ENCODE measurements at regions not wholly inside any gene's neighbourhood (a gene's known extent, or its start where the extent isn't known, plus 50 kb on each side); places are given as distances from the start of the nearest gene placed in this dataset.
"Not testable (repeated sequence)": the region's sequence is repeated elsewhere in the genome, so short reads cannot be mapped to it uniquely, and the experiment has no call there.

GRCh38 chr11:126149759-126150625 lies 61.5 kb downstream of the RPUSD4 start:
- no peak for DNase-seq

DNA sequence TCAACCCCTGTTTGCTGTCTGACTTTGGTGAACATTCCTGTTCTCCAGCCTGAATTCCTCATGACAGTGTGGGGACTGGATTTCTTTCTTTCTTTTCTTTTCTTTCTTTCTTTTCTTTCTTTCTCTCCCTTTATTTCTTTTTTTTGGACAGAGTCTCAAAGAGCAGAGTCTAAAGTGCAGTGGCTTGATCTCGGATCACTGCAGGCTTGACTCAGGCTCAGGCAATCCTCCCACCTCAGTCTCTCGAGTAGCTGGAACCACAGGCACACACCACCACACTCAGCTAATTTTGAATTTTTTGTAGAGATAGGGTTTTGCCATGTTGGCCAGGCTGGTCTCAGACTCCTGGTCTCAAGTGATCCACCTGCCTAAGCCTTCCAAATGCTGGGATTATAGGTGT lies 63.1 kb downstream of the RPUSD4 start:
- DNase-seq = no peak

GRCh38 chr11:126147208-126148111 lies 64.0 kb downstream of the RPUSD4 start:
- no peak for DNase-seq

GRCh38 chr11:126146454-126147192 lies 64.8 kb downstream of the RPUSD4 start:
- no peak for DNase-seq

- no peak for DNase-seq
These were observed 65.5 kb downstream of the RPUSD4 start for GRCh38 chr11:126145954-126146353.

DNA sequence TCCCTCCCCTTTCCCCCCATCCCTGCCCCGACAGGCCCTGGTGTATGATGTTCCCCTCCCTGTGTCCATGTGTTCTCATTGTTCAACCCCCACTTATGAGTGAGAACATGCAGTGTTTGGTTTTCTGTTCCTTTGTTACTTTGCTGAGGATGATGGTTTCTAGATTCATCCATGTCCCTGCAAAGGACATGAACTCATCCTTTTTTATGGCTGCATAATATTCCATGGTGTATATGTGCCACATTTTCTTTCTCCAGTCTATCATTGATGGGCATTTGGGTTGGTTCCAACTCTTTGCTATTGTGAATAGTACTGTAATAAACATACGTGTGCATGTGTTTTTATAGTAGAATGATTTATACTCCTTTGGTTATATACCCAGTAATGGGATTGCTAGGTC lies 68.0 kb downstream of the RPUSD4 start:
- not testable (repeated sequence) for DNase-seq

- no peak for DNase-seq
These were observed 70.5 kb downstream of the RPUSD4 start for GRCh38 chr11:126140926-126141280.

- DNase-seq = no peak
These were observed 71.1 kb downstream of the RPUSD4 start for GRCh38 chr11:126140201-126140925.

DNA sequence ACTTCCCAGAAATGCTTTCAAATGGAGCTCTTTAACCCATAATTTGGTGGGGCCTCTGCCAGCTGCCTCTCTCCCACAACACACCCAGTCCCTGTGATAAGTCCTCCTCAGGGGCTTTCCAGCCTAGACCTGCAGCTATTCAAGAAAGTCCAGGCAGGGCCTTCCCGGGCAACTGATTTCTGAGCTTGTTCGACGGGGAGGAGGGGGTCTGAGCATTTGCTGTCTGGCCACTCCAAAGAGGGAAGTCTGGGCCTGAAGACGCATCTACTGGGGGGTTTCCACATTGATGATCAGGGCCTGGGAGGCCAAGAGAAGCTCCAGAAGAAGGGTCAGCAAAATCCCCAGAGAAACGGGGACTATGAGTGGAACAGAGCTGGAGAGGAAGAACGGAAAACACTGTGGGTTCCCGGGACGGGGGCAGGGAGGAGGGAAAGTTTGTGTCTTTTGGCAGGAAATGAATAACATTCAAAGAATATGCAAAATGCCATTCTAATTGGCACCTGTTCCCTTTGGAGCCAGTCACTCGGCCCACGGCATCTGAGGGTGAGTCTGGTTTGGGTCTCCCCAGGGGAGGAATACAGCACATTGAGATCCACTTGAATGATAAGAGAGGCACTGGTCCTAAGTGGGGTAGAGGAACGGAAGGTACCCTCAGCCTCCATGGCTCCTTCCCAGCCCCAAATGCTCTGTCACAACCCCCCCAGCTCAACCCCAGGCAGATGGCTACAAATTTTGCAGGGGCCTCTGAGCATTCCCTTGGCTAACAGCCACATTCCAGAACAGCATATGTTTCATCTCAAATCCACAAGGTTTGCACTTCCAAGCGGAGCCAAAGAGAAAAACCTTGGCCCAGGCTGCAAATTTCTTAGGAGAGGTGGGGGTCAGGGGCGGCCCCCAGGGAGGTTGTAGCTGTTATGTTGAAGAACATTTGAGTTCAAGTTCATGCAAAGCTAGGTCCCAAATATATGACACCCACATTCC lies 72.0 kb downstream of the RPUSD4 start:
- no peak for DNase-seq

DNA sequence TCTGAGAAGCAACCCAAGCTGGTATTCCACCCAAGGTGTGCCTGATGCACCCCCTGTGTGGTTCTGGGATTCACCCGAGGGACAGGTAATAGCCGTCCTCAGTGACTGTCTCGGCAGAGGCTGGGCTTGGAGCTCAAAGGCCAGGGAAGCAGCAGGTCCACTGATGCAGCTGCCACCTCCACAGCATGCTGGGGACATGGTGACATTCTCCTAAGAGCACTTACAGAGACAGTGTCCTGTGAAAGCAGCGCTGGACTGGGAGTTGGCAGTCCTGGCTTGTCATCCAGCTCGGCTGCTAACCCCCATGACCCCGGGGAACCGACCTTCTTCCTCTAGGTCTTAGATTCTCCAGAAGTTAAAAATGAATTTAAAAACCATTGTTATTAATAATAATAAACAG lies 72.8 kb downstream of the RPUSD4 start:
- no peak for DNase-seq

DNA sequence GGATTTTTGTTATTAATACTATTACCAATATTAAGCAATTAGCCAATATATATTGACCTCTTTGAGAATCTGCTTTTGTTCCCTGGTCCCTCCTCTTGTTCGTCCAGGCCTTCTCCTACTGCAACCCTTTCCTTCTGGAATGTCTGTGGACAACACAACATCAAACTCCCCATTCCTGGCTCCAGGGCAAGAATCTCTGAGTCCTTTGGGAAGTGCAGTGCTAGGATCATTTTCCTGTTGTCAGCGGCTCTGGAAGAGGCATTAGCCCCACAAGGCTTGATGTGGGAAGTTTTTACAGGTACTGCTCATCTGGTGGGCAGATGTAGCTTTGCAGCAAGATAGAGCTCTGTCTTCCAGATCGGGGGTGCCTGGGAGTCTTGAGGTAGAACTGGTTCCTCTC lies 74.3 kb downstream of the RPUSD4 start:
- DNase-seq = no peak

DNA sequence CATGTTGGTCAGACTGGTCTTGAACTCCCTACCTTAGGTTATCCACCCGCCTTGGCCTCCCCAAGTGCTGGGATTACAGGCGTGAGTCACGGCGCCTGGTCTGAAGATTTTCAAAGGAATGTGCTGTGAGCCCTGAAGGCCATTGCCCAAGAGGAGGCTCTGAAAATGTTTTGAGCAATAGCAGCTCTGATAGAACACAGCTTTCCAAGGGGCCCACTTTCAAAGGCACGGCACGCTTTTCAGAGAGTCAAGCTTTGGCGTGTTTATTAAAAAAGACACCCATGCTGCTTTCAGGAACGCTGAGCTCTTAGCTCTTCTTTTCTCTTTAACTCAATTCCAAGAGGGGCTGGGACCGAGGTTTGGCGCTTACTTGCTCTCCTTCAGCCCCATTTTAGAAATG lies 73.8 kb upstream of the CDON start:
- no peak for DNase-seq

GRCh38 chr11:126135235-126136176 lies 72.8 kb upstream of the CDON start:
- DNase-seq = no peak

DNA sequence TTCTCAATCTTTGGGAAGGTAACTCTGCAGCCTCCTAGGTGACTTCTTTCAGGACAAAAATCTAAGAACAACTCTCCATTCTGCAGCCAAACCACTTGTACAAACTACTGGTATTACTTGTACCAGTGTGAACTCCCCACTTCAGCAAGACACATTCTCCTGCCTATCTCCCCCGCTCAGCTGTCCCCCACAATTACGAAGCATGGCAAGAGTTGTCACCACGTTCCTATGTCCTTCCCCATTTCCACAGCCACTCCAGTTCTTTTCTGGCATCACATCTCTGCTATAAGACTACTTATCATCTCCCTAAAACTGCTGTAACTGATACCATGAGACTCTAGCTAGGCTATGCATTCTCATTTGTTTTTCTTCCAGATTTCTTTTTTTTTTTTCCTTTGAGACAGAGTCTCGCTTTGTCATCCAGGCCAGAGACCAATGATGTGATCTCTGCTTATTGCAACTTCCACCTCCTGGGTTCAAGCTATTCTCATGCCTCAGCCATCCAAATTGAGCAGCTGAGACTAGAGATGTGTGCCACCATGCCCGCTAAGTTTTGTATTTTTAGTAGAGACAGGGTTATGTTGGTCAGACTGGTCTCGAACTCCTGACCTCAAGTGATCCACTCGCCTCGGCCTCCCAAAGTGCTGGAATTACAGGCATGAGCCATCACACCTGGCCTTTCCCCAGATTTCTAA lies 71.9 kb upstream of the CDON start:
- no peak for DNase-seq

DNA sequence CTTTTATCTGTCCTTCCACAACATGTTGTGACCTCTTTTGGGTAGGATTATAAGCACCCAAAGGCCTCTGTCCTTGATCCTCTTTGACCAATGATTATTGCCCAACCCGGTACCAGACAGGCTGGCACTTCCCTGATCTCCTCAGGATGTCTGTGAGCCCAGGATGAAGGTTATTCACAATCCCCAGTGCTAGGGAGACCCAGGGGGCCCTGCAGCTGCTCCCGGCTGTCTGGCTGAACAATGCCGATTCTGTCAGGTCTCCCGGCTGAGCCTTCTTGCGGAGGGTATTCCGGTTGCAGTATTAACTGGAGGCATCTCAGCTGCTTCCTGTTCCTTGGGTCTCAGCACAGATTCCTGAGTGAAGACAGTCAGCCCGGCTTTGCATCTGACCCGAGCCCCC lies 71.2 kb upstream of the CDON start:
- no peak for DNase-seq

DNA sequence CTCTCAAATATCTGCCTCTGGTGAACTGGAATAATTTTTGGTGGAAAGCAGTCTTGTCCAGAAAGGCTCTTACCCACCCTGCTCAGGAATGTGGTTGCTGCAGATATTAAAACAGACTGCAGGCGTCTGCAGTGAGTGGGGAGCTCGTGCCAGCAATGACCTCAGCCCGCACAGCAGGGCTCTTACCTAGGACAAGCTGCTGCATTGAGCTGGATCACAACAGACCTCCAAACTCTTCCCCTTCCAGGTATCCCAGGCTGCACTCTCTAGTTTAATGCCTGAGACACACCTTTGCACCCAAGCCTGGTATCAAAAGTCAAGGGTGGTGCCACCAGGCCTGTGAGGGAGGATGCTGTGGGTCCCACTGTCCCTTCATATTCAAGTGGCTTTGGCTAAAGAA lies 69.7 kb upstream of the CDON start:
- DNase-seq = no peak

DNA sequence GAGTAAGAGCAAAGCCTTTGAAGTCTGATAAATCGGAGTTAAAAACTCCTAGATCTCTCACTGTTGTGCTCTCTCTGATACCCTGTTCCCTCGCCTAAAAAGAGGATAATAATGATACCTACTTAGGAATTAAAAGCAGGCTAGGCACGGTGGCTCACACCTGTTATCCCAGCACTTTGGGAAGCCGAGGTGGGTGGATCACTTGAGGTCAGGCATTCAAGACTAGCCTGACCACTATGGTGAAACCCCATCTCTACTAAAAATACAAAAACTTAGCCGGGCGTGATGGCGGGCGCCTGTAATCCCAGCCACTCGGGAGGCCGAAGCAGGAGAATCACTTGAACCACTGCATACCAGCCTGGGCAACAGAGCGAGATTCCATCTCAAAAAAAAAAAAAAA lies 68.1 kb upstream of the CDON start:
- not testable (repeated sequence) for DNase-seq

DNA sequence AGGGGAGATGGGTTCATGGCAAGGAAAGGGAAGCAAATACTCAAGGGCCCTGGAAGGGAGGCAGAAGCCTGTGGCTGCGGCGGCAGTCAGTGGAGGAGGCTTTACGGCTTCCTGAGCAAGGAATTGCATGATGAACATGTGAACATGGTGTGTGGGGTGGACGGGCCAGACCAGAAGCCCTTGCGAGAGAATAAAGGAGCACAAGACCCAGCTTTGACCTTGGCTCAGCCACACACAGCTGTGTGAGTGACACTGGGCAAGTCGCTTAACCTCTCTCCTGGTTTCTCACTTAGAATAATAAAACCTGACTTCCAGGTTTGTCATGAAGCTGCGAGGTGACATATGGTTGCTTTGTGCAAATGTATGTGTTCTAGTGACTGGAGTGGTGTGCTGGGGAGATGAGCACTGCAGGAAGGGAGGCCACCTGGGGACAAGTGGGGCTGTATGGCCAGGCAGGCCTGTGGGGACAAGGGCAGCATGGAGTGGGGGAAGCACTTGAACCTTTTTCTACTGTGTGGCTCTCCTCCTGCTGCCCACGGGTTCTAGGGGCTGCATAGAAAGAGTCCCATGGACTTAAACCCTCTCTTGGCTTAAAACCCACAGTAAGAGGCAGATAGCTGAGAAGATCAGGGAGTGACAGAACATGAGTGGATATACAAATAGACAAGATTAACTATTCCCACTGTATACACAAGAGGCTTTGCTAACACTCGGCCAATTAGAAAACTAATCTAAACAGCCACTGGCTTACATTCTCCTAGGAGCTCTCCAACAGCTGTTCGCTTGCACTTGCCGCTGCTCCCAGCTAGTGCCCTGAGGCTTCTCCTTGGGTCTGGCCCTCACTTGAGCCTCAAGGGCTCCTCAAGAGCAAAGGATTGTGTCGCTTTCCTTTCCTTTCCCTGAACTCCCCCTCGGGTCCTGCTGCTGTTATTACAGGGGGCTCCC lies 67.3 kb upstream of the CDON start:
- DNase-seq = no peak

Measured in NCI-H1417 treated with DMSO at 0.1 percent for 48 hours (cell line).